Brain microvascular endothelial cell (primary cell): ENCODE measurements at regions not wholly inside any gene's neighbourhood (a gene's known extent, or its start where the extent isn't known, plus 50 kb on each side); places are given as distances from the start of the nearest gene placed in this dataset.

Experiments
- DNase-seq: peaks from one replicate; pipeline ENCODE4 v3.0.0-alpha.2; 2020
- H3K27ac ChIP-seq: fragments of 250-450 bp; sonication (Bioruptor Pico); 2 replicates; pipeline ENCODE4 v1.5.1; 2020; ENCODE audit warnings: mild to moderate bottlenecking, moderate library complexity
- H3K27me3 ChIP-seq: fragments of 250-450 bp; sonication (Bioruptor Pico); replicated peaks from 2 replicates; pipeline ENCODE4 v1.5.1; 2020; ENCODE audit warnings: mild to moderate bottlenecking
- H3K36me3 ChIP-seq: fragments of 250-450 bp; sonication (Bioruptor Pico); replicated peaks from 2 replicates; pipeline ENCODE4 v1.5.1; 2020; ENCODE audit warnings: mild to moderate bottlenecking
- H3K4me3 ChIP-seq: 2 replicates; pipeline ENCODE4 v1.5.1; 2011; ENCODE audit warnings: low read depth, mild to moderate bottlenecking, control low read depth, low read length, moderate library complexity
- in situ Hi-C: cut with HindIII; loops from 2 replicates; pipeline ENCODE4 v1.10.0; 2017; ENCODE audit warnings: low sequenced_read_pairs, low pct_ligation_motif_present
- TF ChIP-seq, protein P1 (sequence below): IDR thresholded peaks from 2 replicates; pipeline ENCODE4 v1.5.1; 2011; ENCODE audit warnings: low read depth, mild to moderate bottlenecking, moderate library complexity, low read length, control low read depth, inconsistent platforms; ENCODE audit errors: missing control alignments

DNA sequence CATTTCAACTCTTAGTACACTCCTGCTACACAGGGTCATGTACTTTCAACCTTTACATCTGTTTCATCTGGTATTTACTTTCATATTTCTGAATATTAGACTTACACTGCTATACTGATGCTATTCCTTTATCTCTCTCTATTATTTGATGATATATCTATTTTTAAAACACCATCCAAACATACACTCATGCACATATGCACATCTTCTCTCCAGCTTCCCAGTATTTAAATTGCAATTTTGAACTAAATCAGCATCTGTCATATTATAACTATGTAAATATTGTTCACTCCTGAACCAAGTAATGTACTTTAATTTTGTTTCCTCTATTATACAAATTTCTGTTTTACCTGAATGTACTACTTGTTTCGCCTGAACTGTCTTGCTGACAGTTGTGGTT is 293.6 kb upstream of the FLRT2 start:
- no peak for DNase-seq
- TF ChIP-seq, protein P1, sequence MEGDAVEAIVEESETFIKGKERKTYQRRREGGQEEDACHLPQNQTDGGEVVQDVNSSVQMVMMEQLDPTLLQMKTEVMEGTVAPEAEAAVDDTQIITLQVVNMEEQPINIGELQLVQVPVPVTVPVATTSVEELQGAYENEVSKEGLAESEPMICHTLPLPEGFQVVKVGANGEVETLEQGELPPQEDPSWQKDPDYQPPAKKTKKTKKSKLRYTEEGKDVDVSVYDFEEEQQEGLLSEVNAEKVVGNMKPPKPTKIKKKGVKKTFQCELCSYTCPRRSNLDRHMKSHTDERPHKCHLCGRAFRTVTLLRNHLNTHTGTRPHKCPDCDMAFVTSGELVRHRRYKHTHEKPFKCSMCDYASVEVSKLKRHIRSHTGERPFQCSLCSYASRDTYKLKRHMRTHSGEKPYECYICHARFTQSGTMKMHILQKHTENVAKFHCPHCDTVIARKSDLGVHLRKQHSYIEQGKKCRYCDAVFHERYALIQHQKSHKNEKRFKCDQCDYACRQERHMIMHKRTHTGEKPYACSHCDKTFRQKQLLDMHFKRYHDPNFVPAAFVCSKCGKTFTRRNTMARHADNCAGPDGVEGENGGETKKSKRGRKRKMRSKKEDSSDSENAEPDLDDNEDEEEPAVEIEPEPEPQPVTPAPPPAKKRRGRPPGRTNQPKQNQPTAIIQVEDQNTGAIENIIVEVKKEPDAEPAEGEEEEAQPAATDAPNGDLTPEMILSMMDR: no peak
- no peaks in the 10 kb centered on the region for H3K27me3 ChIP-seq
- in situ Hi-C loops: no loop called here
- no peak overlapping the region for H3K4me3 ChIP-seq
- H3K27ac ChIP-seq: no peak overlapping the region
- no peaks in the 10 kb centered on the region for H3K36me3 ChIP-seq

DNA sequence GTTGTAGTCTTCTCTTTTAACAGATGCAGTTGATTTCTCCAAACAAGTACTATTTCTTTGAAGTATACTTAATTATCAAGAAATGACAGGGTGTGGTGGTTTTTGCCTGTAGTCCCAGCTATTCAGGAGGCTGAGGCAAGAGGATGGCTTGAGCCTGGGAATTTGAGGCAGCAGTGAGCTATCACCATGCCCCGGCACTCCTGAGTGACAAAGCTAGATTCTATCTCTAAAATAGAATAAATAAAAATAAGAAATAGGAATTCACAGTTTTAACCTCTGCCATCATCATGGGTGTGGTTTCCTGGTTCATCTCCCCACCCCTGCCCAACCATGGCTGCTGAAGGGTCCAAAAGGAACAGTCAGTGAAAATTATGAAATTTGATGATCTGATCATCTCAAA is 290.2 kb upstream of the FLRT2 start:
- in situ Hi-C loops: no loop called here
- no peaks in the 10 kb centered on the region for H3K27me3 ChIP-seq
- no peaks in the 10 kb centered on the region for H3K36me3 ChIP-seq
- H3K27ac ChIP-seq: no peak overlapping the region
- TF ChIP-seq, protein P1: no peak
- DNase-seq: no peak
- no peak overlapping the region for H3K4me3 ChIP-seq

DNA sequence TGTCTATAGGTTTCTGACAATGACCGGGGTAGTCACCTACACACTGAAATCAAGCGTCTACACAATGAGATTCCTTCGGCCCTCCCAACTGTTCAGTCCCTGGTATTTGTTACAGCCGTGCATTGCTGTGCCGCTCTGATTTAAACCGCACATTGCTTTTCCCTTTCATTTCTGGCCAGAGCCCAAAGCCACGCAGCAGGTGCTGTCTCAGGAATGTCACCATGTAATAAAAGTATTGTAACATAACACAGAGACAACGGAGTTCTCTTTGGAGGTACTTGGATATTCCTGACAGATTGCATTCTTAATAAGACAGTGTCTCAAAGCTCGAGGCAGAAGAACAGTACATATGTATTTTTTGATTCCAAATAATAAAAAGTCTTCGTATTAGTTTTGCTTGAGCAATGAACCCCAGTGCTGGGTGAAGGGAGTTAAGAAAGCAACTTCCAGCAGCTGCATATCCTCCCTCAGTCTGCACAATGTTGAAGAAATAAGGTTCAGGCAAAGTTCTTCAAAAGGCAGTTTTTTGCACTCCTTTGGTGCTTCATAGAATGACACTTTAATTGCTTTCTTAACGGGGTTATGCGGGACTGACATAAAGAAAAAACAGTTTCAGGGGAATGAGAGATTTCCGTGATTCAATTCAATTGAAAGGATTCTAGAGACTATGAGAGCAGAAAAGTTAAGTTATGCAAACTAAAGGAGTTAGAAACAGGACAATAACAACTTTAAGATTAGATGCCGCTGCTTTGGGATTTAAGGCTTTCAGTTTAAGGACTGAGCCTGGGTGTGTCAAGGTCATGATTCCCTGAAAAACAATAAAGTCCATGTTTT is 288.7 kb upstream of the FLRT2 start:
- DNase-seq: no peak
- H3K36me3 ChIP-seq: no peaks in the 10 kb centered on the region
- no peak overlapping the region for H3K27ac ChIP-seq
- H3K27me3 ChIP-seq: no peaks in the 10 kb centered on the region
- no peak overlapping the region for H3K4me3 ChIP-seq
- in situ Hi-C loops: no loop called here
- TF ChIP-seq, protein P1: no peak

DNA sequence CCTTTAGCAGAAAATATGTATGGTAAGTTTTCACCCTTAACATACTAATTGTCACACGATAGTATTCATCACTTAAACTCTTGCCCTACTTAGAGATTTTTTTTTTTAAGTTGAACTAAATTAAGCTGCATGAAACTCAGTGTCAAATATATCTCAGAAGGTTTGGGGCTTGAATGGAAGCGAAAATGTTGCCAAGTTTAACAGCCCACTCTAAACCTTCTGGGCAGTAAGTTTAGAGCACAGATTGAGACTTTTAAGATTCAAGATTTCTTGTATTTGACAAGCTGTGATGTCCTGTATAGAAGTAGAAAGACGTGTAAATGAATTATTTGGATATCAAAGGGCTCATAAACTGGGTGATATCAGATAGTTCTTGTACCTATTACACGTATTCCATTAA is 287.3 kb upstream of the FLRT2 start:
- Histone ChIP-seq H3K36me3 (no peaks in the 10 kb centered on the region), H3K27me3 (no peaks in the 10 kb centered on the region), H3K27ac (no peak overlapping the region), H3K4me3 (no peak overlapping the region)
- TF ChIP-seq, protein P1: no peak
- DNase-seq: no peak
- in situ Hi-C loops: no loop called here

DNA sequence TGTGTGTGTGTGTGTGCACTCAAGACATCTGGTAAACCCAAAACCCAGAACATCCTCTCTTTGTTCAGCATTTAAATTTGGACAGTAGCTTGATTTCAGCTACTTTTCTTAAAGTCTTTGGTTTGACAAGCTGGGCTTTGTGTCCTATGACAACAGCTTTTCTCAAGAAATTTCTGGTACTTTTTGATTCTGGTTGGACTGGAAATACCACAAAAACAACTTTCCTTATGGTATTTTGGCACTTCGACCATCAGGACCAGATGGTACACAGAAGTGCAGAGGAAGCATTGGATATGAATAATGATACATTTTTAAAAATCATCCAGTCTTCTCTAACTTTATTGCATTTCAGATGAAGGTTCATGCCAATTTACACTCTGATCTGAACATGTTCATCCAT is 286.6 kb upstream of the FLRT2 start:
- H3K27ac ChIP-seq: no peak overlapping the region
- H3K27me3 ChIP-seq: no peaks in the 10 kb centered on the region
- no peak overlapping the region for H3K4me3 ChIP-seq
- in situ Hi-C loops: no loop called here
- H3K36me3 ChIP-seq: no peaks in the 10 kb centered on the region
- DNase-seq: no peak
- TF ChIP-seq, protein P1: no peak

DNA sequence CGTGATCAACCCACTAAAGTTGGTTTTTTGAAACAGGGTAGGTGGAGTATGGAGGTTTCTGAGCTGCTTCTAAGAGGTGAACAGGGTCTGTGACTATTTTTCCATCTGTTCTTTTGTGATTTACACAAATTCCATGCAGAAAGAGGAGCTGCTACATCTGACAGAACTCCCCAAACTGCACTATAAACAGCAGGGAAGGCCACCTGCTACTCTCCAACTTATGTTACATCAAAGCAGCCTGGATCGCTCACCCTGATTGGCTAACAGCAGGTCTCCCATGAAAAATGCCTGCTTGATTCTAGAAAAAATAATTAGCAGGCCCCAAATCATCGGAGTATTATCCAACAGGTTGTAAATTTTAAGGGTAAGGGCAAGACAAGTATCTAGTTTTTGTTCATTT is 282.9 kb upstream of the FLRT2 start:
- H3K36me3 ChIP-seq: no peaks in the 10 kb centered on the region
- in situ Hi-C loops: no loop called here
- TF ChIP-seq, protein P1: no peak
- no peak overlapping the region for H3K4me3 ChIP-seq
- no peaks in the 10 kb centered on the region for H3K27me3 ChIP-seq
- no peak overlapping the region for H3K27ac ChIP-seq
- DNase-seq: no peak
